Suprapubic skin (tissue), 4 donors: ENCODE measurements at regions not wholly inside any gene's neighbourhood (a gene's known extent, or its start where the extent isn't known, plus 50 kb on each side); places are given as distances from the start of the nearest gene placed in this dataset.

Source experiments
- CTCF ChIP-seq, 2 donors: fragments of 200-600 bp in 1 of 2; fragments of 450-650 bp in 1 of 2; sonication (generic) in 1 of 2; IDR thresholded peaks; one replicate each; pipeline ENCODE4 v1.5.1; 2016 to 2019; ENCODE audit warnings: antibody characterized with exemption in 2 of 2, mild to moderate bottlenecking in 1 of 2, moderate library complexity in 1 of 2
- EP300 ChIP-seq: sonication (generic); formaldehyde crosslinking; IDR thresholded peaks from one replicate; pipeline ENCODE4 v1.6.1; 2017; ENCODE audit warnings: antibody characterized with exemption
- POLR2AphosphoS5 ChIP-seq, 3 donors: sonication (generic); formaldehyde crosslinking; IDR thresholded peaks; one replicate each; pipeline ENCODE4 v1.6.1; 2017; ENCODE audit warnings: antibody characterized with exemption in 3 of 3

GRCh38 chr10:121664671-121665070 is 66.4 kb upstream of the FGFR2 start:
- no peak for TF ChIP-seq CTCF (IDR thresholded peaks at IDR 0.05)
- TF ChIP-seq POLR2AphosphoS5 (IDR thresholded peaks at IDR 0.05), result no peak
- TF ChIP-seq EP300, result no peak
